Choroid plexus epithelial cell (primary cell): ENCODE measurements at regions not wholly inside any gene's neighbourhood (a gene's known extent, or its start where the extent isn't known, plus 50 kb on each side); places are given as distances from the start of the nearest gene placed in this dataset.
A peak's percentile ranks its signal among the peaks of the same experiment; 100 is the strongest.

ENCODE experiments used
- DNase-seq: peaks from one replicate; pipeline ENCODE4 v3.0.0-alpha.2; 2010; ENCODE audit warnings: low read depth
- H3K4me3 ChIP-seq: 2 replicates; pipeline ENCODE4 v1.5.1; 2011; ENCODE audit warnings: low read depth, mild to moderate bottlenecking, control low read depth, low read length, moderate library complexity
- CTCF ChIP-seq: conservative IDR thresholded peaks from 2 replicates; pipeline ENCODE4 v1.5.1; 2011; ENCODE audit warnings: low read depth, mild to moderate bottlenecking, control low read depth, inconsistent platforms, low read length, moderate library complexity

DNA sequence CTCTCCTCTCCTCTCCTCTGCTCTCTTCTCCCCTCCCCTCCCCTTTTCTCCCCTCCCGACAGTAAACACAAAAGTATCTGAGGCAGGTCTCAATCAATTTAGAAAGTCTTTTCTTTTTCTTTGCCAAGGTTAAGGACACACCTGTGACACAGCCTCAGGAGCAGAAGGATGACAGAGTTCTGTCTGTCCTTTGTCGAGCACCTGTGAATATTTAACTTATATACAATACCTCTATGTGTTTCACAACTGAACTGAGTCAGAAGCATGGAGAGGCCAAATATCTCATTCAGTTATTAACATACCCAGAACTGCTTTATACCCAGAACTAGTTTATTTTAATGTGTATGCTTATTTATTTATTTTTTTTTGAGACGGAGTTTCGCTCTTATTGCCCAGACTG lies 81.1 kb upstream of the ROBO1 start:
- H3K4me3 ChIP-seq = no peak overlapping the region
- no peak for TF ChIP-seq CTCF
- DNase-seq = no peak

DNA sequence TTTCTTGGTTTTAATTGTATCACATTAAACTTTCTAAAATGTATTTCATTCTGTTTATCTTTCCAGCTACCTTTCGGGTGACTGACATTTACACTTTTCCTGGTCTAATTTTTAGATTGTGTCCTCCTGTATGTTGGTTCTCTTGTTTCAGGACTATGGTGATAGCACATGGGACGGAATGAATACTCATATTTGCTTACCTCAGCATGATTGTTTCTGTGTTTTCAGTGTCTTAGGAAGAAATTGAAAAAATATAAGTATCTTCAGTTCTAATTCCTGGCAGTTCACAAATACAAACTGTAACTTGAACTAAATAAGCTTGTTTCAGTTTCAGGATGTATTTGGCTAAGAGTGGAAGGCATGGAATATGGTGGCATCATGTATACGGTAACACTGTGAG lies 80.1 kb upstream of the ROBO1 start:
- no peak overlapping the region for H3K4me3 ChIP-seq
- no peak for TF ChIP-seq CTCF
- no peak for DNase-seq

GRCh38 chr3:79846148-79846933 lies 78.5 kb upstream of the ROBO1 start:
- TF ChIP-seq CTCF = peak; percentile 52
- no peak for DNase-seq
- H3K4me3 ChIP-seq = no peak overlapping the region

- TF ChIP-seq CTCF = no peak
- no peak overlapping the region for H3K4me3 ChIP-seq
- DNase-seq = no peak
Measured at GRCh38 chr3:79845546-79845945, 77.7 kb upstream of the ROBO1 start.

DNA sequence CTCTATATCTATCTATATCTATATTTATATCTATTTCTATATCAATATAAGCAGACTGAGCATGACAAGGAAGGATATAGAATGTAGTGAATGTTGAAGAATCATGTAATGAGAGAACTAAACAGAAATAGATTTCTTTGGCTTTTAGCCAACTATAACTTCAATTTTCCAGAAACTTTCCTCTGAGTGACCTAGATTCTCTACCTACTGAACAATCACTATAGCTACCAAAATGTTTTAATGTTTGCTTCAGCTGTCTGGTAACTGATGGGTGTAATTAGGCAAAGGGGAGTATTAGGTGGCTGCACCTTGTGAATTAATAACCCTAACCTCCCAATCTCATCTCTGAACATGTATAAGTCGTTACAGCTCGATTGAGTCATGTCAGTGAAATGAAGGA lies 76.4 kb upstream of the ROBO1 start:
- no peak overlapping the region for H3K4me3 ChIP-seq
- no peak for TF ChIP-seq CTCF
- peak; percentile 43 for DNase-seq

DNA sequence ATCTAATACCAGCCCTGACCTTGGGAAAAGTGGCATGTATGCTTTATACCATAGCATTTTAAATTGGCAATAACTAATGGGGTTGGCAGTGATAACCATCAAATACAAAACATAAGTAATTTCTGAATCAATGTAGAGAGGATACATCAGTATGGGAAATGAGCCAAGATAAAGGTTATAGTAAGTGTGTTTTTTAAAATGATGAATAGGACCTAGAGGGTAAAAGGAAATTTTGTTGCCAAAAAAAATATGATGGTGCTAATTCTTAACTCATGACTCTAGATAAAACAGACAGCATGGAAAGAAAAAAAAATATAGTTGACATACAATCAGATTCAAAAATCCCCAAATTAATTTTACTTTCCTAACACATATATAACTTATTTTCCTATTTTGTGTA lies 75.4 kb upstream of the ROBO1 start:
- H3K4me3 ChIP-seq = no peak overlapping the region
- TF ChIP-seq CTCF = no peak
- peak; percentile 40 for DNase-seq

DNA sequence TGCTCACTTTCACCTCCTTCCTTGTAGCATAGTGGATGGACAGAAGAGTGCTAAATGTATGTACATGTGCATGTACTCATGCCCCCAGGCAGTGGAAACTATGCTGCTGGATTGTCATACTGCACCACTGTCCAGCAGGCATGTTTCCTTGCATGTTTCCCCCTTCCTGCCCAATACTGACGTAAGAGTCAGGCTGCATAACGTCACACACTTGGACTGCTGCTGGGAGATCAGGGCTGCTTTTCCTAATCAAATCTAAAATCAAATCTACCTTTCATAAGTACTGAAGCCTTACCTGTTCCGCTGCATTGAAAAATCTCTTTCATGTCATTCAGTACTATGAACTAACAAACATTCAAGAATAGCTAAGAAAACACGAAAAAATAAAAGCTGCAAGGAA lies 67.9 kb upstream of the ROBO1 start:
- no peak overlapping the region for H3K4me3 ChIP-seq
- no peak for TF ChIP-seq CTCF
- no peak for DNase-seq
